ENCODE measurements at regions not wholly inside any gene's neighbourhood (a gene's known extent, or its start where the extent isn't known, plus 50 kb on each side); places are given as distances from the start of the nearest gene placed in this dataset.

- TF ChIP-seq CTCF (conservative IDR thresholded peaks at IDR 0.05 in 1 of 2, IDR thresholded peaks at IDR 0.05 in 1 of 2; ENCODE audit: extremely low read depth in 1 of 2, insufficient read depth in 1 of 2, low read depth in 1 of 2, low read length in 2 of 2) (no peak), EZH2 (IDR thresholded peaks at IDR 0.05; ENCODE audit: borderline replicate concordance, low read length) (no peak)
These were observed 1452.5 kb upstream of the NUDT12 start for GRCh38 chr5:105015098-105015497.

All from mammary epithelial cell (primary cell).